ENCODE measurements at regions not wholly inside any gene's neighbourhood (a gene's known extent, or its start where the extent isn't known, plus 50 kb on each side); places are given as distances from the start of the nearest gene placed in this dataset.

DNA sequence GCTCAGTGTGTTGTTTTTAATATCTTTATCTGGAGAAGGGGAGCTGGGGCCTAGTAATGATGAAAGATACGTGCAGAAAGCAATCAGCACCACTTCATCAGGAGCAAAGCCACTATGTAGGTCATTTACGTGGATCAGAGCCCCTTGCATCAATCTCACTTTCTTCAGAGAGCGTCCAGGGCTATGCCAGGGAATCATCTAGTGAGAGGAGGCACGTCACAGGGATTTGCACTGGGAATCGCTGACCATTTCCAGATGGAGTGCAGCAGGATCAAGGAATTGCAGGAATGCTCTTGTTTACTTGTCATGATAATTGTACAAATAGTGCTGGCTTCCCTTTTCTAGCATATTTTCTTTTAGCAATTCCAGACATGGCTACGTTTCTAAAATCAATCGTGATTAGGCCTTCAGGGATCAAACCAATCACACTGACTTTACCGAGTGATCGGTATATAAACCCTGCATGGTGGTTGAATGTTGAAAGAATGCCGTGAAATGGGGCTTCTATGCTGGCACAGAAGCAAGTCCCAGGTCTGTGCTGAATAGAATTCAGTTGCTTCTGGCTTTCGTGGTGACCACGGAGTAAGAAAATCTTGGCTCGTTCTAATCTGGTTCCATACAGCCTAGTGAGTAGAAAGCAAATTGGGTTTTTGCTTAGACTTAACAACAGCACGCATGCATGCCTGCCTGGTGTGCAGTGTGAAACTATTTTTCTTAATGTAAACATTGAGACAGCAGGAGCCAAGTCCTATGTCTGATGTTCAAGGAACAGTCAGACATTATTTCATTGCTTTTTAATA lies 122.8 kb downstream of the TMEM200C start:
- no peak for FAIRE-seq
- TF ChIP-seq, protein P1, sequence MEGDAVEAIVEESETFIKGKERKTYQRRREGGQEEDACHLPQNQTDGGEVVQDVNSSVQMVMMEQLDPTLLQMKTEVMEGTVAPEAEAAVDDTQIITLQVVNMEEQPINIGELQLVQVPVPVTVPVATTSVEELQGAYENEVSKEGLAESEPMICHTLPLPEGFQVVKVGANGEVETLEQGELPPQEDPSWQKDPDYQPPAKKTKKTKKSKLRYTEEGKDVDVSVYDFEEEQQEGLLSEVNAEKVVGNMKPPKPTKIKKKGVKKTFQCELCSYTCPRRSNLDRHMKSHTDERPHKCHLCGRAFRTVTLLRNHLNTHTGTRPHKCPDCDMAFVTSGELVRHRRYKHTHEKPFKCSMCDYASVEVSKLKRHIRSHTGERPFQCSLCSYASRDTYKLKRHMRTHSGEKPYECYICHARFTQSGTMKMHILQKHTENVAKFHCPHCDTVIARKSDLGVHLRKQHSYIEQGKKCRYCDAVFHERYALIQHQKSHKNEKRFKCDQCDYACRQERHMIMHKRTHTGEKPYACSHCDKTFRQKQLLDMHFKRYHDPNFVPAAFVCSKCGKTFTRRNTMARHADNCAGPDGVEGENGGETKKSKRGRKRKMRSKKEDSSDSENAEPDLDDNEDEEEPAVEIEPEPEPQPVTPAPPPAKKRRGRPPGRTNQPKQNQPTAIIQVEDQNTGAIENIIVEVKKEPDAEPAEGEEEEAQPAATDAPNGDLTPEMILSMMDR (IDR thresholded peaks at IDR 0.05; ENCODE audit: insufficient read depth, missing control alignments): no peak
- DNase-seq (ENCODE audit: insufficient read length, low spot score): no peak

DNA sequence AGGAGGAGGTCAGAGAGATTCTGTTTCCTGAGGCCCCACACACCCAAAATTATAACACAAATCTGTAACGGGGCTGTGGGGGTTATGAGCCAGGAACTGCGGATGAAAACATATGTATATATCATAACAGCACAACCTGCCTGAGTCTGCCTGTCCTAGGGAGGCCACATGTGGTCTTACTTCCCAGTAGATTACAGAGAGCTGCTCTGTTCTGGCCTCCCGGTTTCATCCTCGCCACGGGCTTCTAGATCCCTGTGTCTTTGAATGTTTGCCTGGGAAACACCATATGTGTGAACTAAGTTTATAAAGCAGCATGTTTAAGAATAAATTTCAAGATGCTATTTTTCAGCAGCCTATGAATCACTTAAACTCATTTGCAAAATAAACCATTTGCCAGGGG lies 124.0 kb downstream of the TMEM200C start:
- no peak for FAIRE-seq
- DNase-seq (ENCODE audit: insufficient read length, low spot score): no peak
- TF ChIP-seq, protein P1 (IDR thresholded peaks at IDR 0.05; ENCODE audit: insufficient read depth, missing control alignments): no peak

DNA sequence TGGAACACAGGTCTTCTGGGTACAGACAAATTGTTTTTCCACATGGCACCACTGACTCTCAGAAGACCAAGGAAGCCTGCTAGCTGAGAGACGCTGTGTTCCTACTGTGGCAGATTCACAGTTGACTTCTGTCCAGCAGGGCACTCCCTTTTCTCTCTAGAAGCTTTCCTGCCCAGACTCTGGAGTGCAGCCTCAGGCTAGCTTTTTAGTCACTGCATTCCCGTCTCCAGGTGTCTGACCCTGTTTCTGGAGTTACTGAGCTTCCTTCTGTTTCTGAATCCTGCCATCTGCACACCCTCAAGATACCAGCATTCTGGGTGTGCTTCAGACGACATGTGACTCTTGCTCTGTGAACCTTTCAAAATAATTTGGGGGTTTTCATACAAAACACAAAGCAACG lies 125.1 kb downstream of the TMEM200C start:
- no peak for FAIRE-seq
- TF ChIP-seq, protein P1 (IDR thresholded peaks at IDR 0.05; ENCODE audit: insufficient read depth, missing control alignments): no peak
- DNase-seq (ENCODE audit: insufficient read length, low spot score): no peak

DNA sequence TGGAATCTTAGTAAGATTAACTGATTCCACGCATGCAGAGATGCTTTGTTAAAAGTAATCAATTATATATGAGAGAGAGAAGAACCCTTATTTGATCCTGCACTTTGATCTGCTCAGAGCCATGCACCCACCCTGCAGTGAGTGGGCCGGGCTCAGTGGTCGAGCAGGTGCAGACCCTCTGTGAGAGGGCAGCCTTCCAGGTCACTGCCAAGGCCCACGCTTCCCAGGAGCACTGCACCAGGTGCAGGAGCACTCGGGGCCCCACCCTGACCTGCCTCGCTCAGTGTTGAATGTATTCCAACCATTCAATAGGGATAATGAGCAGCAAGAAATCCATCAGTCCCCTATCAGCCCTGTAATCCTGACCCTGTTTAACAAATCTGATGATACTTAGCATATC lies 126.9 kb downstream of the TMEM200C start:
- DNase-seq (ENCODE audit: insufficient read length, low spot score): no peak
- TF ChIP-seq, protein P1 (IDR thresholded peaks at IDR 0.05; ENCODE audit: insufficient read depth, missing control alignments): no peak
- no peak for FAIRE-seq

DNA sequence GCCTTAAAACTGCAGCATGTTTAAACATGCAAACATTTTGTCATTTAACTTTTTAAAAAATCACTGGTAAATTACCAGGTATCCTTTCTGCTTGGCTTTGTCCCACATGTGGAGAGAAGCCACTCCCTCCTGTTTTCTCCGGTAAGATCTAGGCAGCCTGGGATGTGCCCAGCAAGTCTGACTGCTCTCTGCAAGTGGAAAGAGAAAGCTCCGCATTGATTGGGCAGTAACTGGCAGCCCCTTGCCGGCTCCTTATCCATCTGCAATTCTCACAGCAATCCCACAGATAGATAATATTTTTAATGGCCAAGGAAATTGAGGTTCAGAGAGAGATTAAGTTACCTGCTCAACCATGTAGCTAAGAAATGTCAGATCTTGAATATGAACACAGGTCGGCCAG lies 136.1 kb downstream of the TMEM200C start:
- TF ChIP-seq, protein P1 (IDR thresholded peaks at IDR 0.05; ENCODE audit: insufficient read depth, missing control alignments): no peak
- DNase-seq (ENCODE audit: insufficient read length, low spot score) (no peak), FAIRE-seq (no peak)

DNA sequence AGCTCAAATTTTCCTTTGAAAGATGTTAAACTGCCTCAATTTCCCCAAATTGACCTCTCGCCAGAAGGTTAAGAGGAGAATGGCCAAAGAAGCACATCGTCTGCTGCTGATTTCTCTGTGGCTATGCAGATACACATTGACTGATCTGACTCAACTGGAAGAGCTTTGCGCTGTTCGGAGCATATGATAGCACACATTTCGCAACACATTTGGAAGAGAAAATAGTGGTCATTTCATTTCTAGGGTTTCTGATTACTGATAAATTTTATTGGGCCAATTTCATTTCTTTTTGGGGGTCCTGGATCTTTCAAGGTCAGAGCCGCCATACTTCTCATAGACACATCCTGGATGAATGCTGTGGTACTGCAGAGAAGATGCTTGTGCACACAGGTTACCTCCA lies 138.5 kb downstream of the TMEM200C start:
- TF ChIP-seq, protein P1 (IDR thresholded peaks at IDR 0.05; ENCODE audit: insufficient read depth, missing control alignments): no peak
- DNase-seq (ENCODE audit: insufficient read length, low spot score): no peak
- no peak for FAIRE-seq

DNA sequence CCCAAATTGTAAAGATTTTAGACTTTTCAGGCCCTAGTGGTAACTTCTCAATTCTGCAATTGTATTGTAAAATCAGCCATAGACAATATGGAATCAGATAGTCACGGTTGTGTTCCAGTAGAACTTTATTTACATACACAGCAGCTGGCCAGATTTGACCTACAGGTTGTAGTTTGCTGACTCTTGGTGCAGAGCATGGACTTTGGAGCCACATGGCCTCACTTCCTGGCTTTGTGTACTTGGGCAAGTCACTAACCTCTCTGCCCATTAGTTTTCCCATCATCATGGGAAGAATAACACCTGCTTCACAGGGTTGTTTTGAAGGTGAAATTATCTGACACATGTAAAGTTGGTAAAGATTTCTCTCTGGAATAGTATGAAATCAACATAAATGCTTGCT lies 147.6 kb downstream of the TMEM200C start:
- TF ChIP-seq, protein P1 (IDR thresholded peaks at IDR 0.05; ENCODE audit: insufficient read depth, missing control alignments): no peak
- no peak for DNase-seq (ENCODE audit: insufficient read length, low spot score)
- FAIRE-seq: no peak
